IMR-90 (cell line): ENCODE measurements at regions not wholly inside any gene's neighbourhood (a gene's known extent, or its start where the extent isn't known, plus 50 kb on each side); places are given as distances from the start of the nearest gene placed in this dataset.

Source experiments
- ATAC-seq: fragments of 200-7000 bp; cut with Tn5 transposase; 2 replicates; pipeline ENCODE4 v1.9.1; 2020; ENCODE audit warnings: low read depth, mild to moderate bottlenecking, moderate library complexity
- BruUV-seq: library from RNA; stranded (reverse); fragments of 400-500 nt; replicated peaks from 2 replicates; lab custom pipeline; 2021; lab: Mats Ljungman, UMichigan
- CTCF ChIA-PET: fragments of 300-600 bp; formaldehyde crosslinking; extraction: SDS; loops from one replicate; lab custom pipeline; 2021; ENCODE audit warnings: antibody characterized with exemption; lab: Yijun Ruan, JAX
- POLR2A ChIA-PET: fragments of 300-600 bp; sonication (Branson Sonifier 250); formaldehyde crosslinking; loops from one replicate; lab custom pipeline; 2022; ENCODE audit warnings: antibody characterized with exemption; ENCODE audit not compliant: unreplicated experiment; lab: Charles Lee
- DNase-seq: peaks from one replicate; pipeline ENCODE4 v3.0.0; 2013
- H2AFZ ChIP-seq: replicated peaks from 2 replicates; pipeline ENCODE3; 2013; ENCODE audit warnings: low read length, mild to moderate bottlenecking; ENCODE audit not compliant: poor library complexity
- H2AK5ac ChIP-seq: 2 replicates; pipeline ENCODE4 v1.6.1; 2013; ENCODE audit warnings: low read depth, low read length, inconsistent platforms
- H2AK9ac ChIP-seq: replicated peaks from 2 replicates; pipeline ENCODE3; 2013; ENCODE audit warnings: mild to moderate bottlenecking, low read depth, low read length, moderate library complexity; ENCODE audit not compliant: poor library complexity
- H2BK120ac ChIP-seq: 2 replicates; pipeline ENCODE4 v1.6.1; 2013; ENCODE audit warnings: low read depth, low read length, inconsistent platforms
- H2BK15ac ChIP-seq: 3 replicates; pipeline ENCODE4 v1.6.1; 2013; ENCODE audit warnings: low read depth, low read length, inconsistent platforms
- H2BK20ac ChIP-seq: 2 replicates; pipeline ENCODE4 v1.6.1; 2013; ENCODE audit warnings: low read depth, mild to moderate bottlenecking, inconsistent platforms, low read length, moderate library complexity
- H2BK5ac ChIP-seq: 2 replicates; pipeline ENCODE4 v1.6.1; 2013; ENCODE audit warnings: mild to moderate bottlenecking, low read depth, low read length, inconsistent platforms; ENCODE audit not compliant: poor library complexity, severe bottlenecking
- H3K14ac ChIP-seq: replicated peaks from 2 replicates; pipeline ENCODE4 v1.6.1; 2013; ENCODE audit warnings: low read depth, low read length, inconsistent platforms
- H3K18ac ChIP-seq: 2 replicates; pipeline ENCODE4 v1.6.1; 2013; ENCODE audit warnings: low read depth, low read length, control low read depth
- H3K23ac ChIP-seq: 2 replicates; pipeline ENCODE4 v1.6.1; 2013; ENCODE audit warnings: low read depth, low read length, inconsistent platforms
- H3K27ac ChIP-seq: 2 replicates; pipeline ENCODE4 v1.5.1; 2013; ENCODE audit warnings: mild to moderate bottlenecking, control low read depth, low read length; ENCODE audit not compliant: insufficient read depth
- H3K27me3 ChIP-seq: 2 replicates; pipeline ENCODE4 v1.6.1; 2013; ENCODE audit warnings: low read length; ENCODE audit not compliant: control insufficient read depth, insufficient read depth
- H3K36me3 ChIP-seq: 2 replicates; pipeline ENCODE4 v1.6.1; 2013; ENCODE audit warnings: low read length, mixed read lengths; ENCODE audit not compliant: control insufficient read depth, insufficient read depth
- H3K4ac ChIP-seq: 2 replicates; pipeline ENCODE4 v1.6.1; 2013; ENCODE audit warnings: low read depth, low read length, inconsistent platforms
- H3K4me1 ChIP-seq: 2 replicates; pipeline ENCODE4 v1.6.1; 2013; ENCODE audit warnings: low read length, mixed read lengths; ENCODE audit not compliant: control insufficient read depth, insufficient read depth
- H3K4me2 ChIP-seq: 2 replicates; pipeline ENCODE4 v1.6.1; 2013; ENCODE audit warnings: low read depth, mild to moderate bottlenecking, control low read depth, low read length, moderate library complexity
- H3K4me3 ChIP-seq: 2 replicates; pipeline ENCODE4 v1.5.1; 2013; ENCODE audit warnings: low read depth, mild to moderate bottlenecking, control low read depth, low read length, moderate library complexity; ENCODE audit not compliant: insufficient read depth
- H3K56ac ChIP-seq: 2 replicates; pipeline ENCODE4 v1.6.1; 2013; ENCODE audit warnings: low read length, inconsistent platforms; ENCODE audit not compliant: insufficient read depth; ENCODE audit errors: extremely low read depth
- H3K79me1 ChIP-seq, 2 experiments: 2 replicates each; pipeline ENCODE4 v1.6.1; 2013; ENCODE audit warnings: low read length in 2 of 2, inconsistent platforms in 1 of 2, low read depth in 1 of 2
- H3K9ac ChIP-seq: 2 replicates; pipeline ENCODE4 v1.6.1; 2013; ENCODE audit warnings: low read depth, low read length, control low read depth
- H3K9me1 ChIP-seq: 2 replicates; pipeline ENCODE4 v1.6.1; 2013; ENCODE audit warnings: low read length, inconsistent platforms; ENCODE audit not compliant: insufficient read depth
- H3K9me3 ChIP-seq: 2 replicates; pipeline ENCODE4 v1.6.1; 2013; ENCODE audit warnings: low read length; ENCODE audit not compliant: control insufficient read depth, insufficient read depth
- H4K20me1 ChIP-seq: 2 replicates; pipeline ENCODE4 v1.6.1; 2013; ENCODE audit warnings: low read length, inconsistent platforms; ENCODE audit not compliant: insufficient read depth
- H4K5ac ChIP-seq: 2 replicates; pipeline ENCODE4 v1.6.1; 2013; ENCODE audit warnings: mild to moderate bottlenecking, low read depth, low read length, control low read depth
- H4K8ac ChIP-seq, 2 experiments: 2 replicates each; pipeline ENCODE4 v1.6.1; 2013; ENCODE audit warnings: low read depth in 2 of 2, low read length in 2 of 2, control low read depth in 1 of 2, inconsistent platforms in 1 of 2
- H4K91ac ChIP-seq: 2 replicates; pipeline ENCODE4 v1.6.1; 2013; ENCODE audit warnings: low read depth, low read length, inconsistent platforms; ENCODE audit not compliant: insufficient read depth
- BHLHE40 ChIP-seq: fragments of 150-350 bp; IDR thresholded peaks from 2 replicates; pipeline ENCODE4 v1.6.1; 2016; ENCODE audit warnings: mild to moderate bottlenecking, low read depth, low read length
- CEBPB ChIP-seq: IDR thresholded peaks from 2 replicates; pipeline ENCODE4 v1.6.1; 2012; ENCODE audit warnings: low read depth, low read length, improper control_type of control experiment
- CHD1 ChIP-seq: IDR thresholded peaks from 2 replicates; pipeline ENCODE4 v1.6.1; 2012; ENCODE audit warnings: low read depth, low read length, improper control_type of control experiment
- FOS ChIP-seq: fragments of 150-350 bp; IDR thresholded peaks from 2 replicates; pipeline ENCODE4 v1.6.1; 2016; ENCODE audit warnings: low read depth, low read length
- MAFK ChIP-seq: IDR thresholded peaks from 2 replicates; pipeline ENCODE4 v1.6.1; 2012; ENCODE audit warnings: low read depth, low read length, improper control_type of control experiment
- MAZ ChIP-seq: IDR thresholded peaks from 2 replicates; pipeline ENCODE4 v1.6.1; 2012; ENCODE audit warnings: low read depth, mild to moderate bottlenecking, low read length, improper control_type of control experiment, moderate library complexity, borderline replicate concordance
- MXI1 ChIP-seq: IDR thresholded peaks from 2 replicates; pipeline ENCODE4 v1.6.1; 2012; ENCODE audit warnings: low read depth, mild to moderate bottlenecking, low read length, moderate library complexity, borderline replicate concordance
- NFE2L2 ChIP-seq: fragments of 150-350 bp; IDR thresholded peaks from 2 replicates; pipeline ENCODE4 v1.6.1; 2016; ENCODE audit warnings: low read depth, mild to moderate bottlenecking, low read length
- POLR2A ChIP-seq: IDR thresholded peaks from 2 replicates; pipeline ENCODE4 v1.6.1; 2012; ENCODE audit warnings: mild to moderate bottlenecking, low read depth, low read length
- RAD21 ChIP-seq: IDR thresholded peaks from 2 replicates; pipeline ENCODE4 v1.6.1; 2012; ENCODE audit warnings: low read length, improper control_type of control experiment
- RCOR1 ChIP-seq: IDR thresholded peaks from 2 replicates; pipeline ENCODE4 v1.6.1; 2012; ENCODE audit warnings: mild to moderate bottlenecking, low read length, improper control_type of control experiment; ENCODE audit not compliant: insufficient replicate concordance
- RFX5 ChIP-seq: IDR thresholded peaks from 2 replicates; pipeline ENCODE4 v1.8.0; 2012; ENCODE audit warnings: low read depth, mild to moderate bottlenecking, low read length, moderate library complexity
- SMC3 ChIP-seq: fragments of 150-350 bp; IDR thresholded peaks from 2 replicates; pipeline ENCODE4 v1.6.1; 2016; ENCODE audit warnings: low read depth, mild to moderate bottlenecking, antibody characterized with exemption, low read length, moderate library complexity
- WGBS, 2 experiments: methylation state at CpG; one replicate each; pipeline versions ENCODE4 v1.1.5 to v1.1.7; 2013; ENCODE audit warnings: missing lambda C conversion rate in 2 of 2; ENCODE audit not compliant: insufficient read length in 1 of 2; ENCODE audit errors: extremely low coverage in 2 of 2; 5-methylcytosine and 5-hydroxymethylcytosine counted together
- dilution Hi-C: fragments of 300-500 bp; cut with HindIII; formaldehyde crosslinking; loops from one replicate; pipeline ENCODE4 v1.14.3; 2018; ENCODE audit warnings: low sequenced_read_pairs; ENCODE audit not compliant: unreplicated experiment
- in situ Hi-C: fragments of 300-500 bp; cut with MboI; formaldehyde crosslinking; loops from 3 replicates; pipeline ENCODE4 v1.14.3; 2019; ENCODE audit warnings: low sequenced_read_pairs, inconsistent platforms, mixed read lengths
- intact Hi-C: fragments of 100-400 bp; cut with micrococcal nuclease; formaldehyde crosslinking; loops from 2 replicates; pipeline ENCODE4 v1.10.0; 2022
- TF ChIP-seq, protein P1 (sequence below): conservative IDR thresholded peaks from 2 replicates; pipeline ENCODE4 v1.5.1; 2012; ENCODE audit warnings: mild to moderate bottlenecking, low read depth, low read length, improper control_type of control experiment
- TF ChIP-seq, protein P2 (sequence below): fragments of 150-350 bp; IDR thresholded peaks from 2 replicates; pipeline ENCODE4 v1.6.1; 2016; ENCODE audit warnings: low read depth, mild to moderate bottlenecking, low read length, moderate library complexity, borderline replicate concordance
- TF ChIP-seq, protein P3 (sequence below): fragments of 150-350 bp; IDR thresholded peaks from 2 replicates; pipeline ENCODE4 v1.6.1; 2017; ENCODE audit warnings: mild to moderate bottlenecking, antibody characterized with exemption, low read length, low read depth

DNA sequence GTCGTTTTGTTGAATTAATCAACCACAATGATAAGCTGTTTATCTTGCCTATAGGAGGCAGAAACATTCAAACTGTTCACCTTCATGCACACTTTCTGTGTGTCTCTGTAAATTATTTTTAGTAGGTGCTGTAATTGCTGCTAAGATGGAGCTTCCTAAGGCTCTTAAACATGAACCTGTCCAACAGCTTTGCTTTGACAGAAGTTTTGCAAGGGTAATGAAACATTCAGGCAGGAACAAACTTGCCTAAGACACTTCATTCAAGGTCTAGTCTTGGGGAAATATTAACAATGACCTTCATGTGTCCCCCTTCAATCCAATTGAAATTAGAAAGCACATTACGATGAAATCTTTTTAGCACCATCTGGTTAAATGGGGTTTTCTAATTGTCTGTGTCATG lies 156.1 kb downstream of the DIPK2A start:
- Histone ChIP-seq H3K9me1 (no peaks in the 10 kb centered on the region), H3K9ac (no peak overlapping the region), H3K4me2 (no peak overlapping the region), H3K9me3 (no peaks in the 10 kb centered on the region), H2BK15ac (no peak overlapping the region), H2AK5ac (no peak overlapping the region), H3K4me1 (no peaks in the 10 kb centered on the region), H4K91ac (no peak overlapping the region), H3K14ac (no peak overlapping the region), H4K20me1 (no peaks in the 10 kb centered on the region), H4K5ac (no peak overlapping the region), H3K23ac (no peak overlapping the region), H3K56ac (no peak overlapping the region), H2AK9ac (no peak overlapping the region), H2AFZ (no peak overlapping the region), H3K27ac (no peak overlapping the region), H3K4ac (no peak overlapping the region), H3K79me1 (no peaks in the 10 kb centered on the region), H4K8ac (no peak overlapping the region), H3K4me3 (no peak overlapping the region), H3K18ac (no peak overlapping the region), H3K36me3 (no peaks in the 10 kb centered on the region), H3K27me3 (no peaks in the 10 kb centered on the region), H2BK120ac (no peak overlapping the region), H2BK20ac (no peak overlapping the region), H2BK5ac (no peak overlapping the region)
- DNase-seq (no peak), ATAC-seq (no peak)
- no CpG with 5 or more reads among the region's 2 CpGs for WGBS, 2 experiments
- no TSS peak for BruUV-seq
- dilution Hi-C loops = no loop called here
- in situ Hi-C loops = no loop called here
- ChIA-PET POLR2A (no interaction called here), CTCF (no interaction called here)
- TF ChIP-seq MXI1 (no peak), RFX5 (no peak), NFE2L2 (no peak), RCOR1 (no peak), RAD21 (no peak), MAFK (no peak), BHLHE40 (no peak), POLR2A (no peak), FOS (no peak), CEBPB (no peak), MAZ (no peak), SMC3 (no peak), CHD1 (no peak)
- TF ChIP-seq, protein P1, sequence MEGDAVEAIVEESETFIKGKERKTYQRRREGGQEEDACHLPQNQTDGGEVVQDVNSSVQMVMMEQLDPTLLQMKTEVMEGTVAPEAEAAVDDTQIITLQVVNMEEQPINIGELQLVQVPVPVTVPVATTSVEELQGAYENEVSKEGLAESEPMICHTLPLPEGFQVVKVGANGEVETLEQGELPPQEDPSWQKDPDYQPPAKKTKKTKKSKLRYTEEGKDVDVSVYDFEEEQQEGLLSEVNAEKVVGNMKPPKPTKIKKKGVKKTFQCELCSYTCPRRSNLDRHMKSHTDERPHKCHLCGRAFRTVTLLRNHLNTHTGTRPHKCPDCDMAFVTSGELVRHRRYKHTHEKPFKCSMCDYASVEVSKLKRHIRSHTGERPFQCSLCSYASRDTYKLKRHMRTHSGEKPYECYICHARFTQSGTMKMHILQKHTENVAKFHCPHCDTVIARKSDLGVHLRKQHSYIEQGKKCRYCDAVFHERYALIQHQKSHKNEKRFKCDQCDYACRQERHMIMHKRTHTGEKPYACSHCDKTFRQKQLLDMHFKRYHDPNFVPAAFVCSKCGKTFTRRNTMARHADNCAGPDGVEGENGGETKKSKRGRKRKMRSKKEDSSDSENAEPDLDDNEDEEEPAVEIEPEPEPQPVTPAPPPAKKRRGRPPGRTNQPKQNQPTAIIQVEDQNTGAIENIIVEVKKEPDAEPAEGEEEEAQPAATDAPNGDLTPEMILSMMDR = no peak
- TF ChIP-seq, protein P2, sequence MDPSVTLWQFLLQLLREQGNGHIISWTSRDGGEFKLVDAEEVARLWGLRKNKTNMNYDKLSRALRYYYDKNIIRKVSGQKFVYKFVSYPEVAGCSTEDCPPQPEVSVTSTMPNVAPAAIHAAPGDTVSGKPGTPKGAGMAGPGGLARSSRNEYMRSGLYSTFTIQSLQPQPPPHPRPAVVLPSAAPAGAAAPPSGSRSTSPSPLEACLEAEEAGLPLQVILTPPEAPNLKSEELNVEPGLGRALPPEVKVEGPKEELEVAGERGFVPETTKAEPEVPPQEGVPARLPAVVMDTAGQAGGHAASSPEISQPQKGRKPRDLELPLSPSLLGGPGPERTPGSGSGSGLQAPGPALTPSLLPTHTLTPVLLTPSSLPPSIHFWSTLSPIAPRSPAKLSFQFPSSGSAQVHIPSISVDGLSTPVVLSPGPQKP = no peak
- TF ChIP-seq, protein P3, sequence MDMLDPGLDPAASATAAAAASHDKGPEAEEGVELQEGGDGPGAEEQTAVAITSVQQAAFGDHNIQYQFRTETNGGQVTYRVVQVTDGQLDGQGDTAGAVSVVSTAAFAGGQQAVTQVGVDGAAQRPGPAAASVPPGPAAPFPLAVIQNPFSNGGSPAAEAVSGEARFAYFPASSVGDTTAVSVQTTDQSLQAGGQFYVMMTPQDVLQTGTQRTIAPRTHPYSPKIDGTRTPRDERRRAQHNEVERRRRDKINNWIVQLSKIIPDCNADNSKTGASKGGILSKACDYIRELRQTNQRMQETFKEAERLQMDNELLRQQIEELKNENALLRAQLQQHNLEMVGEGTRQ = no peak
- intact Hi-C loops = no loop called here
